CD4-positive, alpha-beta T cell treated with Interleukin-6 at 100 ng/mL for 8 hours (primary cell): ENCODE measurements at regions not wholly inside any gene's neighbourhood (a gene's known extent, or its start where the extent isn't known, plus 50 kb on each side); places are given as distances from the start of the nearest gene placed in this dataset.
"Not testable (repeated sequence)": the region's sequence is repeated elsewhere in the genome, so short reads cannot be mapped to it uniquely, and the experiment has no call there.

Source experiments
- DNase-seq: peaks from one replicate; pipeline ENCODE4 v3.0.0-alpha.2; 2020; ENCODE audit warnings: mixed read lengths, low spot score

DNA sequence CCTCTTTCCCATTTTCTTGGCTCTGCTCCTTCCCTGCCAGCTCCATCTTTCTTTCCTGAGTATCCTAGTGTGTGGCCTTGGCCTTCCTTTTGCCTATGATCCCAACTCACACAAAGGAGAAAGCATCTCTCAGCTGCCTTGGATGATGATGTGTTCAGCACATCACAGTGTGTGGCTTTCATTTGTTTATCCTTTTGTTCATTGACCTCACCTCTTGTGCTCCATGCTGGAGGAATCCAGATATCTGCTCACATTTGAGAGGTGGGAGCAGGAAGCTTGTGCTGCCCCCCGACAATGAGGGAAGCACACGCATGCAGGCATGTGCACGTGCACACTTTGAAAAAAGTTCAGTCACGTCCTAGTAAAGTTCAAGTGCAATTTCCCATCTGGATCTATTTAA is 131.0 kb downstream of the SMIM20 start:
- DNase-seq: no peak

DNA sequence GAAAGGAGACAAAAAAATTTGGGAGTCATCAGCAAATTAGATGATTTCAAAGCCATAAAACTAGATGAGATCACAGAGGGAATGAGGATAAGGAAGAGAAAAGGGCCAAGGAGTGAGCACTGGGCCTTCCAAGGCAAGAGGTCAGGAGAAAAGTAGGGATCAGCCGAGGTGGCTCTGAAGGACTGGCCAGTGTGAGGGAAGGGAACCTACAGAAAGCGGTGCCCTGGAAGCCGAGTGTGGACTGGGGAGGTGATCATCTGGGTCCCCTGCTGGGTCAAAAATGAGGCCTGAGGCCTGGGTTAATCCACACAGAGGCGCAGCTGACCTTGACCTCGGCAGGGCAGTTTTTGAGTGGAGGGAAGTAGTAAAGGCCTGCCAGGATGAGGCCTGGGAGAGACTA is 133.8 kb downstream of the SMIM20 start:
- DNase-seq: no peak

DNA sequence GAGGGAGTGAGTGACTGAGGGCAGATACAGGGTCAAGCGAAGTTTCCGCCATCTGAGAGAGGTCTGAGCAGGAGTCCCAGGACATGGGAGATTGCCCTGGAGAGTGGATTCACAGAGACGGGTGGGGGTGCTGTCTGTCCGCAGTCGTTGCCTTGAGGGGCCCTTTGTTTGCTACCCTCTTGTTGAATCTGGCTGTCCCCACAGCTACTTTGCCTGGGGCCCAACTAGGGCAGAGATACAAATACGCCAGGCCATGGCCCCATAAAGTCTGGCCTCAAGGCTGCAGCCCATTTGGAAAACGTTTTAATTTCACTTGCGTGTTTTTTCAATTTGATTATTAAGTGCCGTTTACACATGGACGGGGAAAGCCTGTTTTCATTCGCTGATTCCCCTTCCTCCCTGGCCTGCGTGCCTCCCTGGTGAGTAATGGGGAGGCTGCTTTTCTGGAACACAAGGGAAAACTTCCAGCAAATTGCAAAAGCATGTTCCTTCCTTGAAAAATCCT is 134.4 kb downstream of the SMIM20 start:
- no peak for DNase-seq

DNA sequence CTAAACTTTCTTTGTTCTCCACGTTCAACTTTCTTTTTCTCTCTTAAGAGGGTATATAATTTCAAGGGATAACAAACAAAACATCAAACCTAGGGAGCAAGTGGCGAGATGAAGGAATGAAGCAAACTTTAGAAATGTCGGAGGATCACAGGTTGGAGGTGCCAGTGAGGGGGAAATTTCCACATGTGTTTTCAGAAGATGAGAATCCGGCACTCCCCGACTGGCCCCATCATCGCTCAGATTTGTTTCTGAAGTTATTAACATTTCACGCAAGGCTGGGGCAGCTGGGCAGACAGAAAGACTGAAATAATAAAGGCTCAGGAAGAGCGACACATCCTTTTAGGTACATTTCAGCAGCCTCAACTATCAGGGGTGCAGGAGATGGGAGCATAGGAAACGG is 134.9 kb downstream of the SMIM20 start:
- DNase-seq: no peak

DNA sequence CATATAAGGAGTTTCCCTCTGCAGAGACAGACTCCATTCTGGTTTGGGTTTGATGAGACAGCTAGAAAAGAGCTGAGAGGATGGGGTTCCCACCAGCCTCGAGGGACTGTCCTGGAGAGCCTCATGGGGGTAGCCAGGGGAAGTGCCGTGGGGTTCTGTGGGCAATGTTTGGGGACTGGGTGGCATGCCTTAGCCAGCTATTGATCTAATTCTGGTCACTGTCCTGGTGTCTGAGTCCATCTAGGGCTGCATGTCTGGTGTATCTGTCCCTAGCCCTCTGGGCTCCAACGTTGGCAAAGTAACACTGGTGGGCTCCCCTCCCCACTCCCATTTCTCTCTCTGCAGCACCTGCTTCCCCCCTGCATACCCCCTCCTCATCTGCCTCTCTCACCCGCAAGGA is 135.4 kb downstream of the SMIM20 start:
- no peak for DNase-seq

DNA sequence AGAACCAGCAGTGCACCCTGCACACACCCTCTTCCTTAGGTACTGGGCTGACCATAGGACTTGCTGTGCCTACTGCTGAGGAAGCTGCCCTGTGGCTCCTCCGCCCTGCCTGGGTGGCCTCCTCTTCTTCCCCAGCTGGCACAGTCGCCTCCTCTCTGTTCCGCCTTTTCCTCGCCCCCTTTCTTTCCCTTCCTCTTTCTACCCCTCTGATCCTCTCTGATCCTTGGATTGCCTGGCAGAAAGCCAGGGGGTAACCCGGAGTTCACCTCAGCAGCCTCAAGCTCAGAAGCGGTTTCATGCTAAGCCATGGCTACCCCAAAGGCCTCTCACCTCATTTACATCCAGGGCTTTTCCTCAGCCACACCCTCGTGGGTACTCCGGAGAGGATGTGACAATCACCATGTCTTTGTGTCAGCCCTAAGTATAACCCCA is 136.2 kb downstream of the SMIM20 start:
- no peak for DNase-seq

DNA sequence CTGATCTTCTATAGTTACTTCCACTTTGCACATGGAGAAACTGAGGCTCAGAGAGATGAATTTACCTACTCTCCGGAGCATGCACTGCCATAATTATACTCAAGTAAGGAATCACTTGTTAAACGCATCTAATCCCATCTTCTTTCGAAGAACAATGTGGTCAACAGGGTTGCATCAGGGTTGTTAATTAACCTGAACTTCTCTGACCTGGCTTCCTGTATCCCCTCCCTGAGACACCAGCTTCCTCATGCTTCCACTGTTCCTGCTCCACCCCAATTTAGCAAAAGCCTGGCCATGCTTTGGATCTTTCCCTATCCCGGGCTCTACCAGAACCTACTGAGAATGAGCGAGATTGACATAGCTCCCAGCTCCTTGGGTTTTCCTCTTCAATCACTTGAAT is 136.7 kb downstream of the SMIM20 start:
- no peak for DNase-seq

DNA sequence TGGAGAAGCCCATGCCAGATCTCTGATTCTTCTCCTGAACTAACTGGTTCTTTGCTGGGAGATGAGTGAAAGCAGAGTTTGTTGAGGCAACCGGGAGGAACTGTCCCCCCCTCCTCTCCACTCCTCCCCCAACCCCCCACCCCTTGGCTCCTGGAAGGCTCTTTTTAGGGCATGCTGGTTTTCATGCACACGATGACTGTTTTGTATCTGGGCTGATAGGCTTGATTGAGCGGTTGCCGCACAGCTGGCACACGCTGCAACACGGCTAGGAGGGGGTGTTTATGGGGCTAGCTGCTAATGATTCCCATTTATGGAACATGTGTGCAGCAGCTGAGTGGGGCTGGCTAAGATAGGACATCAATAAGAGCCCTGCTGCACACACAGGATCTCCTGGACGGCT is 137.2 kb downstream of the SMIM20 start:
- DNase-seq: no peak

DNA sequence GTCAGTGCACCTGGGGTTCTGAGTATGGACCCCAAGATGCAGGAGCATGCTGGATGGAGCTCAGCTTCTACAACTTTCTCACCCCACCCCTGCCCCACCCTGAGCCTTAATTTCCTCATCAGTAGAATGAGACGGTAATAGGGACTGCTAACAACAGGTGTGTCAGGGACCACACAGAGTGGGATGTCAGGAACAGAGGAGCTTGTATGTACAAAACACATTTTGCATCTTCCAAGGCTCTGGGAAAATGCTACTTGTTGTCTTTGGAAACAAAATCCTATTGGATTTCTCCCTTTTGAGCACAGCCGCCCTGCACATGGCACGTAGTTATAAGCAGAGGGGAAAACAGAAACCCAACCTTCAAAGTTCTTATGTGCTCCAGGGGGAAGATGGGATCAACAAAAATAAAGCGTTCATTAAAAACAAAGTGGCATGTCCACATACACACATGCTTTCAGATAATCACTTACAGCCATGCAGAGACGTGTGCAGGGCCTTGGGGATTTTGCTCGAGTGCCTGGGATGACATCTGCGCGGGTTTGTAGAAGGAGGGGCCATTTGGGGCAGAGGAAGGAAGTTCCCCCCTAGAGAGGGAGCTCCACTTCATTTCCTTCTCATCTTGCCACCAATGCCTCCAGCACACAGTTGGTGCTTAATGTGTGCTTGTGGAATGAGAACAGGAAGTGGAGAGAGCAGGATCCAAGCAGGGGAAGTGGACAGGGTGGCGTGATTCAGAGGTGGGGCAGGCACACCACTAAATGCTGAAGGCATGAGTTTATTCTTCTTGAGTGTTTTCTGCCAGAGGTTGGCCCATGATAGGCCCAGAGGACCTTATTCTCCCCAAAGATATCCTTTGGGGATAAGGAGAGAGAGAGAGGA is 138.9 kb downstream of the SMIM20 start:
- DNase-seq: no peak

DNA sequence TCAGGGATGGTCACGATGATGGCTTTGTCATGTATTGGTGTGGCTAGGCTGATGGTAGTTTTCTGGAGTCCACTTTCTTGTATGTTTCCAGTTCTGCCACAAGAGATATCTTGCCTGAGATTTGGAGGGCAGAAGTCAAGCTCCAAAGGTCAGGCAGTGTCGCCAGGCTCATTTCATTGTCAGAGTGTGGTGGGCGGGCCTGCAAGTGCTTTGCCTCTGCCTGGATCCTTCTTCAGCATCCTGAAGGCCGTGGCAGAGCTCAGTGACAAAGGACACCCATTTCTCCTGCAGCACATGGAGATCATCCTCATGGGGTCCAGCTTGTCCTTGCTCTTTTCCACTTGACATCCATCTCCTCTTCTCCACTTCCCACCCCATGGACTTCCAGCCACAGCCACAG is 139.7 kb downstream of the SMIM20 start:
- DNase-seq: no peak

DNA sequence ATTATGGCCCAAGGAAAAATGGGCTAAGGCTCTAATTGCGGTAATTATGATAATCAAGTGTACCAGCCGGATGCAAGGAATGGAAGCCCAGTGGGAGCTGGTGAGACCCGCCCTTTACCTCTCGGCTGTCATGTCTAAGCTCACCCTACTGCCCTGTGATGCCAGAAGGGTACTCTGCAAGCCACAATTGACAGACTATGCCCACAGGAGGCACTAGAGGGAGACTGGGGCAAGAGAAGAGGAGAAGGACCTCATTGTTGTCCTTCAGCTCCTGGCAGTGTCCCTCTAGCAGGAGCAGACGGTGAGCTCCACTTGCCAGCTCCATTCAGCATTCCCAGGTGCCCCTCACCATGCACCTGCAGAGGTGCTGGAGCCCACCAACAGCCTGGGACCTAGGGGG is 141.8 kb downstream of the SMIM20 start:
- no peak for DNase-seq

DNA sequence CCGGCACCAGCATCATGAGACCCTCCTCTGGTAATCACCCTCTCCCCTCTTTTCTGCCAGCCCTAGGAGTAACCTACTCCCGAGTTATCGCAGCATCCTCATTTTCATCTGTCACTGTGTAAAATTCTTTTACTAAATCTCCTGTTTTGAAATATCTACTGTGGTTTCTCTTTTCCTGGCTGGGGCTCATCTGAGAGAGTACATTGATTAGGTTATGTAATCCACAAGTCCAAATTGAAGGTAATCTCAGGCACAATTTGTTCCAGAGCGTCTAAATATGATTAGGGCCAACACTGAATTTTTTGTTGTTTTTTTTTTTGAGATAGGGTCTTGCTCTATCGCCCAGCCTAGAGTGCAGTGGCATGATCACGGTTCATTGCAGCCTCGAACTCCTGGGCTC is 142.4 kb downstream of the SMIM20 start:
- no peak for DNase-seq

DNA sequence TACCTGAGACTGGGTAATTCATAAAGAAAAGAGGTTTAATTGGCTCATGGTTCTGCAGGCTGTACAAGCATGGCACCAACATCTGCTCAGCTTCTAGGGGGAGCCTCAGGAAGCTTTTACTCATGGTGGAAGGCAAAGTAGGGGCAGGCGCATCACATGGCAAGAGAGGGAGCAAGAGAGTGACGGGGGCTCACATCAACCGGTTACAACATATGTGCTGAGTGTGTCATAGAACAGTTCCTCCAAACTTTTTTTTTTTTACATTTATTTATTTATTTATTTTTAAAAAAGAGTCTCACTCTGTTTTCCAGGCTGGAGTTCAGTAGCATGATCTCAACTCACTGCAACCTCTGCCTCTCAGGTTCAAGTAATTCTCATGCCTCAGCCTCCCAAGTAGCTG is 143.8 kb downstream of the SMIM20 start:
- DNase-seq: not testable (repeated sequence)

DNA sequence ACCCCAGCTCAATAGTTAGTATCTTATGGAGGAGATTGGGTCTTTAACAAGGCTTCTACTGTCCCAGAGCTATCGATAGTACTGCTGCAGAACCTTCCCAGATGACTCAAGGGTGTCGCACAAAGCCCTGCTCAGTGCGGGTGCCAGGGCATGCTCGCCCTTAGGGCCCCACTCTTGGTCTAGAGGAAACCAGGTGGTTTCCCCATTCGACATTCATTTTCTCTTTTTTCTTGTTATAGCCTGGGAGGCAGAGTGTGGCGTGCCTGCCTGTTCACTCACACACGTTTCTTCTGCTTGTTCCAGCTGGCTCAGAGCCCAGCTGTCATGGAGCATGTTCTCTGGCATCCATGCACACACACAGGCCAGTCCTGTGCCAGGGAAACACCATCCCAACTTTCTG is 144.5 kb downstream of the SMIM20 start:
- no peak for DNase-seq

DNA sequence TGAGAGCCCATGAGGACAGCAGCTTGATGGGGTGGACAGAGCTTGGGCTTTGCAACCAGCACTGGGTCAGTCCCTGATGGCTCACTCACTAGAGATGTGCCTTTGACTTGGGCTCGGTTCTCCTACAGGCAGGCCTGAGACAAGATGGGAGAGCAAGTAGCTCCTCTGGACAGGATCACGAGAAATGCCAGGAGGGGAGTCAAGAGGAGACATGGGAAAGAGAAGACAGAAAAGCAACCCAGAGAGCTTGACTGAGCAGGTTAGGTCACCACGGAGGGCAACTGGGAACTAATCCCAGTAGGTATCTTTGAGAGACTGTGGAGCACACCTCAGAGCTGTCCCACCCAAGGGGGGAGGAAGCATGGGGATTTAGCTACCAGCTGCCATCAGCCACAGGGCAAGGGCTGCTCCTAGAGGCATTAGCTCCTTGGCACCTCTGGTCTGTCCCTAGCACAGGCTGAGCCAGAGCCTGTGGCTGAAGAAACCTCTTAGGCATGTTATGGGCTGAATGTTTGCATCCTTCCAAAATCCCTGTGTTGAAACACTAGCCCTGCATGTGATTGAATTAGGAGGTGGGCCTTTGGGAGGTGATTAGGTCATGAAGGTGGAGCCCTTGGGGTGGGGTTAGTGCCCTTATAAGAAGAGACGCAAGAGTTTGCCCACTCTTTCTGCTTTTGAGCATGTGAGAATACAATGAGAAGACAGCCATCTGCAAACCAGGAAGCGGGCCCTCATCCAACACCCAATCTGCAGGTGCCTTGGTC is 145.6 kb downstream of the SMIM20 start:
- DNase-seq: no peak

DNA sequence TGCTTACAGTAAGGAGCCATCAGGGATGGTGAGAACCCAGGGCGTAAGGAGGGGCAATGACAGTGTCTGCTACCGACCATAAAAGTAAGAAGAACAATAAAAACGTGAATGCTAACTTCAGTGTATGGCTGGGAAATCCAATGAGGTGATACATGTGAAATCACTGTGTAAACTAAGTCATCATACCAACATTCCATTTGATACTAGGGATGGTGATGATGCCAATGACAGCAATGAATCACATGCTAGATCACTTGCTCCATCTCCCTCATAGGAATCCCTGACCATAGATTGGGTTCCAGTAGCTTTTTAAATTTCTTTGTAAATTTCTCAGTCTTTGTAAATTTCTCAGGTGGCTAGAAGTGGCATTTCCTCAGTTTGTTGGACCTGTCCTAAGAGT is 146.3 kb downstream of the SMIM20 start:
- no peak for DNase-seq

DNA sequence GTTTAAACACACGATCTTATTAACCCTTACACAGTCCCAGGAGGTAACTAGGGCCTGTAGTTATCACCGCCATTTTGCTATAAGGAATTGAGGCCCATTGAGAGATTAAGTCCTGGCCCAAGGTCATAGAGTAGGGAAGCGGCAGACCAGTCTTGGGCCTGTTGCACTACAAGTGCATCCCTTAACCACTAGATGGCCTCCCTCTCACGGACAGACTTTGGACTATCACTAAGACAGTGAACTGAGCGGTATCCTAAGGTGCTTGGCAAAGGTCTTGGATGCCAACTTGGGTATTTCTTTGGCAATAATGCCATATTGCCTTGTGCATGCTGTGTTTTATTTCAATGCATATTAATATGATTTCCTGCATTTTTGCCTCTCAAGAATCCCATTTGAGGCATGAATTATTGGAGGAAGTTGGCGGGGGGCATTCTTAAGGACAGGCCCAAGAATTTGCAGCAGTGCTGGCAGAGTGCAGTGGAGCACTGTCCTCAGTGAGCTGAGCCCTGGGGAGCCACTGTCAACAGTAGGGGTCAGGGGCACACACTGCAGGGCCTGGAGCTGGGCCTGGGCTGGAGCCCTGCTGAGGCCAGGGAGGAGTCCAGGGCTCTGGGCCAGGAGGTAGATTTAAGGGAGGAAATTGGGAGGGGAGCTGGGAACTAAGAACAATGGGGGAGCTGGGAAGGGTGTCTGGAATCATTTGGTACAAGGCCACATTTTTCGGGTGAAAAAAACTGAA is 147.4 kb downstream of the SMIM20 start:
- DNase-seq: peak; percentile 18

DNA sequence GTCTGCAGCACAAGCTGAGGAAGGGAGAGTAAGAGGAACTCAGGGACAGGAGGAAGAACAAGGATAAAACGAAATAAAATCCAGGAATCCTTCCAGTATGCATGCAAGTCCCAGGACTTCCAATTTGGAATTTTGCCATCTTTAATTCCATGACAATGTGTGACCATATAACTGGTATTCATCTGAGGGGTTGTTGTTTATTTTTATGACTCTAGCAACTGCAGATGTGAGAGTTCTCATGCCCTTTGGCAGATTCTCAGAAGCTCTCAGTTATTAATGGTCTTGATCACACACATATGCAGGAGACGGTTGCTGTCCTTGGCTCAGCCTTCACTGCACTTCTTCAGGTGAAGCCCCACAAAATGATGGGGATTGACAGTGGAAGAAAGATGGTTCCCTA is 148.2 kb downstream of the SMIM20 start:
- DNase-seq: no peak

DNA sequence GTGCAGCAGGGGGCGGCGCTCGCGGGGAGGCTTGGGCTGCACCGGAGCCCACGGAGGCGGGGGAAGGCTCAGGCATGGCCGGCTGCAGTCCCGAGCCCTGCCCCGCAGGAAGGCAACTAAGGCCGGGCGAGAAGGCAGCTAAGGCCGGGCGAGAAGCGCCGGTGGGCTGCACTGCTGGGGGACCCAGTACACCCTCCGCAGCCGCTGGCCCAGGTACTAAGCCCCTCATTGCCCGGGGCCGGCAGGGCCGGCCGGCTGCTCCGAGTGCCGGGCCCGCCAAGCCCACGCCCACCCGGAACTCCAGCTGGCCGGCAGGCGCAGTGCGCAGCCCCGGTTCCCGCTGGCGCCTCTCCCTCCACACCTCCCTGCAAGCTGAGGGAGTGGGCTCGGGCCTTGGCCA is 150.0 kb downstream of the SMIM20 start:
- DNase-seq: not testable (repeated sequence)

DNA sequence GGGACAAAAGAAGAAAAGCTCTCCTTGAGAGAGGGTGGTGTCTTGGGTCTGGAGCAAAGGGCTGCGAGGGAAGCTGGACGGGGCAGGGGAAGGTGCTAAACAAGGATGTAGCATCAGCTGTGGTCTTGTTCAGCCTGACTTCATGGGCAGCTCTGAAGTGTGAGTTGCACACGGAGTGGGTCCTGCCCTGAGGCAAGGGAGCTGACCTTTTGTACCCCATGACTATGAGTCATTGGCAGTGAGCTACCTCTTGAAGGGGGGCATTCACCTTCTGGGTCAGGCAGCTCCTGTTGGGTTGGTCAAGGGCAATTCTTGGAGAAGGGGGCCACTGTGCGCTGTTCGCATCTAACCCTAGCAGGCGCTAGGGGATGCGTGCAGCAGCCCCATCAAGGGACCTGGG is 151.8 kb downstream of the SMIM20 start:
- no peak for DNase-seq

DNA sequence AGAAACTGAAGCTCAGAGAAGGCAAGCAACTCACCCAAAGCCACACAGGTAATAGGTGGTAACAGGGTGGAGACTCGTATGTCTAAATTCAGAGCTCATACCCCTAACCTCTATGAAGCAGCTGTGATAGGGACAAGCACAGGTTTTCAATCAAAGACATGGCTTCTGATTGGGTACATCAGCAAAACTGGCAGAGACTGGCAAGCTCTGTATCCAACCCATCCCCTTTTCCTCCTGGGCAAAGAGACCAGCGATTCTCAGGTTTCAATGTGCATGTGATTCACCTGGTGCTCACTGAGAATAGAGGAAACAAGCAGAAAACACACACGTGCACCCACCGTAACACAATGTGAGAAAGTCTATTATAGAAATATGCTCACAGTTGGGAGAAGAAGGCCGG is 153.0 kb downstream of the SMIM20 start:
- DNase-seq: no peak

DNA sequence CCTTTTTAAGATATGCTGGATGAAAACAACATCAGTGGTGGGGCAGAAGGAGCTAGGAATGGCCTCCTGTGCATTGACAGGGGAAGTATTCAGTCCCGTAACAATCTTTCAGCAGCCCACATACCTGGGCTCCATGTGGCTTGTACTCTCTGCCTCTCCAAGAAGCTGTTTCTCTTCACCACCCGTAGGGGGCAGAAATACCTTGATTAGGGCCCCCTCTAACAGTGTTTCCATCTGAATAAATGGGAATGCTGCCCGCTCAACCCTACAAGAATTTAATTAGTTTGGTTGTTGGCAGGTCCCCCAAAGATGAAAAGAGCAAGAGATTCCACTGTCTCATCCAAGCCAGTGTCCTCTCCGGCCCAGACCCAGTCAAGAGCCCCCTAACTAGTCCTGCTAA is 155.2 kb downstream of the SMIM20 start:
- no peak for DNase-seq

DNA sequence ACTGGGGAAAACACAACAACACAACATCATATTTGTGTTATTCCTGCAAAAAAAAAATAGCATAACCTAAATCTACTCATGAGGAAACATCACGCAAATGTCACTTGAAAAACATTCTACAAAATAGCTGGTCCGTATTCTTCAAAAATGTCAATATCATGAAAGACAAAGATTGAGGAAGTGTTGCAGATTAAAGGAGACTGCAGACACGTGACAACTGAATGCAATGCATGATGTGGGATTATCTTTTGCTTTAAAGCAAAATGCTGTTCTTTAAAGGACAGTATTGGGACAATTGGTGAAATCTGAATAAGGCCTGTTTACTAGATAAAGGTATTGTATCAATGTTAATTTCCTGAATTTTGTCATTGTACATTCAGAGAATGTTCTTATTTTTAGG is 157.7 kb downstream of the SMIM20 start:
- DNase-seq: no peak
